K562 (cell line): ENCODE measurements at regions not wholly inside any gene's neighbourhood (a gene's known extent, or its start where the extent isn't known, plus 50 kb on each side); places are given as distances from the start of the nearest gene placed in this dataset.

Source experiments
- ATAC-seq: fragments of 200-7000 bp; cut with Tn5 transposase; 3 replicates; pipeline ENCODE4 v1.9.1; 2020; ENCODE audit warnings: moderate library complexity
- BruUV-seq: library from RNA; stranded (reverse); fragments of 400-500 nt; replicated peaks from 2 replicates; lab custom pipeline; 2021; lab: Mats Ljungman, UMichigan
- CTCF ChIA-PET: fragments of 300-600 bp; formaldehyde crosslinking; extraction: SDS; loops from one replicate; lab custom pipeline; 2021; ENCODE audit warnings: low intra/inter-chr PET ratio; lab: Yijun Ruan, JAX
- POLR2A ChIA-PET: fragments of 300-600, 350-650 bp; sonication (Branson Sonifier 250); formaldehyde crosslinking; extraction: SDS; loops from one replicate; lab custom pipeline; 2021; ENCODE audit warnings: antibody characterized with exemption, inconsistent platforms; lab: Yijun Ruan, JAX
- DNase-seq, 4 experiments: peaks; one replicate each; pipeline versions ENCODE4 v3.0.0 to v3.0.0-alpha.2; 2011 to 2018; ENCODE audit warnings: low spot score in 3 of 4, mixed read lengths in 3 of 4; ENCODE audit errors: extremely low read depth in 1 of 4
- FAIRE-seq: peaks from 2 replicates; lab custom pipeline; 2011; peaks lifted over from hg19 to GRCh38; lab: Jason Lieb, UNC
- H2AFZ ChIP-seq: 2 replicates; pipeline ENCODE4 v1.6.0; 2011; ENCODE audit warnings: low read depth, low read length, control low read depth, inconsistent platforms
- H3K27ac ChIP-seq: fragments of 200-600 bp; 3 replicates; pipeline ENCODE4 v1.8.0; 2011; ENCODE audit warnings: low read depth, mild to moderate bottlenecking, control low read depth, inconsistent platforms, low read length, moderate library complexity, mixed read lengths; ENCODE audit errors: extremely low read depth
- H3K27me3 ChIP-seq, 2 experiments: fragments of 300-600 bp in 1 of 2; 2 replicates in 1 of 2; 3 replicates in 1 of 2; pipeline versions ENCODE4 v1.6.0 to v1.8.0; 2011; ENCODE audit warnings: inconsistent platforms in 2 of 2, low read length in 2 of 2, mild to moderate bottlenecking in 1 of 2, mixed read lengths in 1 of 2, moderate library complexity in 1 of 2; ENCODE audit not compliant: control insufficient read depth in 2 of 2, insufficient read depth in 2 of 2
- H3K36me3 ChIP-seq: fragments of 300-600 bp; 3 replicates; pipeline ENCODE4 v1.8.0; 2011; ENCODE audit warnings: mild to moderate bottlenecking, low read length, inconsistent platforms; ENCODE audit not compliant: control insufficient read depth, insufficient read depth
- H3K4me1 ChIP-seq, 2 experiments: fragments of 200-600 bp in 1 of 2; replicated peaks in 1 of 2; 2 replicates in 1 of 2; 3 replicates in 1 of 2; pipeline versions ENCODE4 v1.5.1 to v1.8.0; 2011; ENCODE audit warnings: inconsistent platforms in 2 of 2, low read length in 2 of 2, mild to moderate bottlenecking in 1 of 2, mixed read lengths in 1 of 2, moderate library complexity in 1 of 2; ENCODE audit not compliant: control insufficient read depth in 2 of 2, insufficient read depth in 2 of 2
- H3K4me2 ChIP-seq: 2 replicates; pipeline ENCODE4 v1.6.1; 2011; ENCODE audit warnings: low read length, control low read depth, inconsistent platforms, mixed read lengths; ENCODE audit not compliant: insufficient read depth
- H3K4me3 ChIP-seq: fragments of 200-600 bp; sonication (generic), shearing (Covaris generic); 2 replicates; pipeline ENCODE4 v1.5.1; 2016; ENCODE audit warnings: control low read depth, inconsistent platforms
- H3K79me2 ChIP-seq: fragments of 200-600 bp; 3 replicates; pipeline ENCODE4 v1.8.0; 2011; ENCODE audit warnings: low read length, inconsistent platforms; ENCODE audit not compliant: control insufficient read depth, insufficient read depth
- H3K9ac ChIP-seq, 2 experiments: 2 replicates each; pipeline versions ENCODE4 v1.6.0 to v1.6.1; 2011; ENCODE audit warnings: low read depth in 2 of 2, low read length in 2 of 2, control low read depth in 1 of 2, inconsistent platforms in 1 of 2, mild to moderate bottlenecking in 1 of 2, mixed read lengths in 1 of 2; ENCODE audit not compliant: insufficient read depth in 1 of 2
- H3K9me1 ChIP-seq: one replicate; pipeline ENCODE4 v1.6.0; 2011; ENCODE audit warnings: inconsistent platforms, mild to moderate bottlenecking, low read length, moderate library complexity; ENCODE audit not compliant: control insufficient read depth, insufficient read depth
- H3K9me3 ChIP-seq: replicated peaks from 2 replicates; pipeline ENCODE4 v1.5.1; 2011; ENCODE audit warnings: low read depth, low read length, inconsistent platforms; ENCODE audit not compliant: control insufficient read depth, insufficient read depth
- H4K20me1 ChIP-seq: replicated peaks from 2 replicates; pipeline ENCODE4 v1.6.1; 2011; ENCODE audit warnings: low read length, inconsistent platforms, mixed read lengths; ENCODE audit not compliant: control insufficient read depth, insufficient read depth
- CCNT2 ChIP-seq: IDR thresholded peaks from 2 replicates; pipeline ENCODE4 v1.6.1; 2011; ENCODE audit warnings: borderline replicate concordance, low read depth, mild to moderate bottlenecking, moderate library complexity, mixed read lengths, low read length; ENCODE audit not compliant: insufficient read length; ENCODE audit errors: extremely low read depth
- CREB5 ChIP-seq: fragments of 250-450 bp; sonication (Bioruptor Pico); IDR thresholded peaks from 2 replicates; pipeline ENCODE4 v1.5.0; 2020; ENCODE audit warnings: mild to moderate bottlenecking
- HMGXB4 ChIP-seq: sonication (generic); formaldehyde crosslinking; IDR thresholded peaks from 2 replicates; pipeline ENCODE4 v1.8.1; 2023; ENCODE audit warnings: mild to moderate bottlenecking, missing genetic modification reagents
- HNRNPK ChIP-seq: fragments of 200-400 bp; formaldehyde crosslinking; IDR thresholded peaks from one replicate; pipeline ENCODE4 v1.6.1; 2018; ENCODE audit warnings: mild to moderate bottlenecking, low read depth, low read length; ENCODE audit not compliant: poor library complexity, severe bottlenecking
- L3MBTL2 ChIP-seq: fragments of 450-650 bp; IDR thresholded peaks from 2 replicates; pipeline ENCODE4 v1.6.1; 2016; ENCODE audit warnings: mild to moderate bottlenecking, moderate library complexity
- NCOA1 ChIP-seq: fragments of 450-650 bp; IDR thresholded peaks from 2 replicates; pipeline ENCODE4 v1.6.1; 2016; ENCODE audit warnings: low read depth
- PCBP1 ChIP-seq: fragments of 200-400 bp; formaldehyde crosslinking; IDR thresholded peaks from 2 replicates; pipeline ENCODE4 v1.6.1; 2018; ENCODE audit warnings: mild to moderate bottlenecking, low read depth, low read length; ENCODE audit not compliant: poor library complexity, severe bottlenecking
- PHTF2 ChIP-seq: fragments of 250-450 bp; sonication (Bioruptor Pico); IDR thresholded peaks from 2 replicates; pipeline ENCODE4 v1.5.0; 2021; ENCODE audit warnings: mild to moderate bottlenecking
- POLR2A ChIP-seq: fragments of 450-650 bp; conservative IDR thresholded peaks from 2 replicates; pipeline ENCODE4 v1.6.1; 2016
- TSHZ1 ChIP-seq: fragments of 250-450 bp; sonication (Bioruptor Pico); IDR thresholded peaks from 2 replicates; pipeline ENCODE4 v1.4.0; 2020; ENCODE audit warnings: mild to moderate bottlenecking, moderate library complexity
- ZKSCAN1 ChIP-seq: fragments of 150-350 bp; IDR thresholded peaks from 2 replicates; pipeline ENCODE4 v1.6.1; 2016; ENCODE audit warnings: low read depth, low read length
- ZNF282 ChIP-seq: sonication (generic); formaldehyde crosslinking; IDR thresholded peaks from 2 replicates; pipeline ENCODE4 v1.8.1; 2023; ENCODE audit warnings: missing genetic modification reagents
- ZNF592 ChIP-seq: fragments of 450-650 bp; IDR thresholded peaks from 2 replicates; pipeline ENCODE4 v1.6.1; 2017; ENCODE audit warnings: antibody characterized with exemption, mild to moderate bottlenecking
- WGBS: fragments of 100-300 bp; shearing (Covaris generic); methylation state at CpG from one replicate; pipeline ENCODE4 v1.1.6; 2016; ENCODE audit warnings: low coverage, mixed read lengths; ENCODE audit not compliant: insufficient coverage; ENCODE audit errors: missing lambda C conversion rate; 5-methylcytosine and 5-hydroxymethylcytosine counted together
- in situ Hi-C: fragments of 300-500 bp; cut with MboI; formaldehyde crosslinking; loops from 4 replicates; pipeline ENCODE4 v1.15.0; 2018; ENCODE audit warnings: inconsistent platforms, mixed read lengths
- intact Hi-C: fragments of 100-400 bp; cut with micrococcal nuclease; formaldehyde crosslinking; loops from 2 replicates; pipeline ENCODE4 v1.14.2; 2022

- in situ Hi-C loops: no loop called here
- no peaks in the 10 kb centered on the region for H3K9me1 ChIP-seq
- H4K20me1 ChIP-seq: no peaks in the 10 kb centered on the region
- ChIA-PET POLR2A (no interaction called here), CTCF (no interaction called here)
- no peak overlapping the region for H3K9ac ChIP-seq
- no peaks in the 10 kb centered on the region for H3K36me3 ChIP-seq
- FAIRE-seq: no peak
- TF ChIP-seq HMGXB4 (CRISPR knock-in tag): no peak
- TF ChIP-seq HNRNPK: no peak
- no peak for TF ChIP-seq CREB5 (CRISPR knock-in tag)
- no peak for TF ChIP-seq L3MBTL2
- no peak for TF ChIP-seq NCOA1
- no peak for TF ChIP-seq ZNF592
- no peak for TF ChIP-seq POLR2A
- no peak for TF ChIP-seq TSHZ1 (CRISPR knock-in tag)
- TF ChIP-seq ZKSCAN1: no peak
- no peak for TF ChIP-seq CCNT2
- no peak for TF ChIP-seq PCBP1
- no peak for TF ChIP-seq ZNF282 (CRISPR knock-in tag)
- no peak for TF ChIP-seq PHTF2
- no peaks in the 10 kb centered on the region for H3K79me2 ChIP-seq
- no peak for ATAC-seq
- DNase-seq: no peak
- 0% methylated on average over 1 of the region's 1 CpG for WGBS
- H2AFZ ChIP-seq: no peak overlapping the region
- no peaks in the 10 kb centered on the region for H3K4me1 ChIP-seq
- no peak overlapping the region for H3K4me2 ChIP-seq
- H3K4me3 ChIP-seq: no peak overlapping the region
- H3K9me3 ChIP-seq: no peaks in the 10 kb centered on the region
- H3K27me3 ChIP-seq: no peaks in the 10 kb centered on the region
- no peak overlapping the region for H3K27ac ChIP-seq
- BruUV-seq: no TSS peak
- intact Hi-C loops: no loop called here
These were observed 410.4 kb upstream of the TRAM1L1 start for GRCh38 chr4:117495802-117496201.
